NB4 (cell line): ENCODE measurements at regions not wholly inside any gene's neighbourhood (a gene's known extent, or its start where the extent isn't known, plus 50 kb on each side); places are given as distances from the start of the nearest gene placed in this dataset.

ENCODE experiments used
- DNase-seq: peaks from one replicate; pipeline ENCODE4 v3.0.0; 2010; ENCODE audit warnings: low read depth
- H3K4me3 ChIP-seq: one replicate; pipeline ENCODE4 v1.5.1; 2011; ENCODE audit warnings: mild to moderate bottlenecking, low read depth, low read length, moderate library complexity
- CTCF ChIP-seq: IDR thresholded peaks from one replicate; pipeline ENCODE4 v1.5.1; 2012; ENCODE audit warnings: low read depth, low read length
- MAX ChIP-seq: IDR thresholded peaks from 2 replicates; pipeline ENCODE4 v1.6.1; 2011; ENCODE audit warnings: low read depth, low read length
- MYC ChIP-seq: IDR thresholded peaks from 2 replicates; pipeline ENCODE4 v1.6.1; 2011; ENCODE audit warnings: low read depth, low read length
- POLR2A ChIP-seq: IDR thresholded peaks from 2 replicates; pipeline ENCODE4 v1.6.1; 2011; ENCODE audit warnings: mild to moderate bottlenecking; ENCODE audit not compliant: insufficient read length; ENCODE audit errors: extremely low read depth

- no peak overlapping the region for H3K4me3 ChIP-seq
- no peak for DNase-seq
- TF ChIP-seq CTCF (no peak), POLR2A (no peak), MAX (no peak), MYC (no peak)
Measured at GRCh38 chr2:225318440-225318839, 81.1 kb upstream of the NYAP2 start.

- no peak overlapping the region for H3K4me3 ChIP-seq
- TF ChIP-seq MYC: no peak
- no peak for TF ChIP-seq CTCF
- no peak for TF ChIP-seq POLR2A
- no peak for TF ChIP-seq MAX
- no peak for DNase-seq
Measured at GRCh38 chr2:225317186-225317585, 82.3 kb upstream of the NYAP2 start.

DNA sequence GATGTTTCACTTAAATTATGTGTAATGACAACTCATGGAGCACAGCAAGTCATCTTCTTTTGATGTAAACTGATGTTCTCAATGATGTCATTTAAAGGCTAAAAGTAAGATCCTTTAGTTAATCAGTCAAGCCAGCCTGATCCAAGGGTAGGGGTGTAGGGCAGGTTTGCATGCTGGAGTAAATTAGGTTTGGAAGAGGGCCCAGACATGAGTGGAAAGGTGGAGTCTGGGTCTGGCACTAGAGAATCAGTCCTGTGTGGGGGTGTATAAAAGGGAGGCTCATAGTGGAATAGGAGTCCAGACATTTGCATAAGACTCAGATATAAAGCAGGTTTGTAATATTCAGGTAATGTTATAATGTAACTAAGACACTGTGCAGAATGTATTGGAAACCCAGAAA, 88.8 kb upstream of the NYAP2 start:
- TF ChIP-seq CTCF (no peak), MYC (no peak), MAX (no peak), POLR2A (no peak)
- H3K4me3 ChIP-seq: no peak overlapping the region
- DNase-seq: no peak

GRCh38 chr2:225309516-225309915, 90.0 kb upstream of the NYAP2 start:
- no peak overlapping the region for H3K4me3 ChIP-seq
- no peak for DNase-seq
- TF ChIP-seq CTCF (no peak), MYC (no peak), POLR2A (no peak), MAX (no peak)

DNA sequence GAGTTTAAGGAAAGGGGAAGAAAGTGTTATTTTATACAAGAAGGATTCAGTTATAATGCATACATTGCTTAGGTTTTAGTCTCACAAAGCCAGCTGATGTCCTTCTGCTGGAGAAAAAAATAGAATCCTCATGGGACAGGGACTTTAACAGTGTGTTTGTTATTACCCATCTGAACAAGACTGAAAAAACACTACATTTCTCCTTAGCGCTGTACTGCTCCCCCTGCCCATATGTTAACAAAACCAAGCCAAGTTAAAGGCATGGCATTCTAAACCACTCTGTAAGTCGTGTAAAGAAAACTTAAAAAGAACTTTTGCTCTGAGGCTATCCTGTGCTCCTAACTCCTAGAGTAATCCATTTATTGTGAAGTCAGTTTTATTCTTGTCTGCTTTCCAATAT, 102.6 kb upstream of the NYAP2 start:
- no peak for DNase-seq
- TF ChIP-seq CTCF (no peak), POLR2A (no peak), MAX (no peak), MYC (no peak)

DNA sequence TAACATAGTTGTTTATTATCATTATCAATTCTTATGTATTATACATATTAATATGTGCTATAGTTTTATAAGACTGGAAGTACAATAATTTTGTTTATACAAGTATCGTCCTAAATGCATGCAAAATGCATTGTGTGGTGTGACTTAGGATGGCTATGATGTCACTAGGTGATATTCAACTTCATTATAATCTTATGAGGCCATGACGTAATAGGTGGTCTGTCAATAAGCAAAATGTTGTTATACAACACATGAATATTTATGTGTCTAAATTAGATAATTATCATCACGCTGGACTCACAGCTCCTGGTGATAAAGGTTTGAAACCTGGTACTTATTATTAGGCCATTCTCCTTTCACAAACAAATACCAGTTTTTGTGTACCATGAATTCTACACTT, 104.4 kb upstream of the NYAP2 start:
- TF ChIP-seq CTCF: no peak
- TF ChIP-seq MYC: no peak
- no peak for TF ChIP-seq POLR2A
- TF ChIP-seq MAX: no peak
- no peak overlapping the region for H3K4me3 ChIP-seq
- DNase-seq: no peak

More for the DNA sequence above, 102.6 kb upstream of the NYAP2 start:
- no peak overlapping the region for H3K4me3 ChIP-seq
